Panc1 (cell line): ENCODE measurements at regions not wholly inside any gene's neighbourhood (a gene's known extent, or its start where the extent isn't known, plus 50 kb on each side); places are given as distances from the start of the nearest gene placed in this dataset.

Source experiments
- ATAC-seq: fragments of 200-7000 bp; cut with Tn5 transposase; 2 replicates; pipeline ENCODE4 v1.9.1; 2020; ENCODE audit warnings: mild to moderate bottlenecking, moderate library complexity
- BruUV-seq: library from RNA; stranded (reverse); fragments of 400-500 nt; replicated peaks from 2 replicates; lab custom pipeline; 2021; lab: Mats Ljungman, UMichigan
- CTCF ChIA-PET: fragments of 300-600 bp; sonication (Branson Sonifier 250); formaldehyde crosslinking; loops from one replicate; lab custom pipeline; 2022; ENCODE audit warnings: antibody characterized with exemption; lab: Charles Lee
- POLR2A ChIA-PET: fragments of 300-600 bp; sonication (Branson Sonifier 250); formaldehyde crosslinking; loops from one replicate; lab custom pipeline; 2022; ENCODE audit warnings: antibody characterized with exemption; lab: Charles Lee
- DNase-seq: peaks from one replicate; pipeline ENCODE4 v3.0.0-alpha.2; 2010; ENCODE audit warnings: low read depth, low spot score
- H3K27ac ChIP-seq: 2 replicates; pipeline ENCODE4 v1.5.1; 2011; ENCODE audit warnings: mild to moderate bottlenecking, low read length, inconsistent platforms
- H3K27me3 ChIP-seq: fragments of 200-500 bp; sonication (Bioruptor generic); 2 replicates; pipeline ENCODE4 v1.6.0; 2014; ENCODE audit warnings: low read length, inconsistent platforms; ENCODE audit not compliant: control insufficient read depth, insufficient read depth
- H3K36me3 ChIP-seq: fragments of 200-500 bp; sonication (Bioruptor generic); 2 replicates; pipeline ENCODE4 v1.5.1; 2014; ENCODE audit warnings: inconsistent platforms, mild to moderate bottlenecking, low read length, moderate library complexity; ENCODE audit not compliant: control insufficient read depth, insufficient read depth
- H3K4me1 ChIP-seq: 2 replicates; pipeline ENCODE4 v1.5.1; 2011; ENCODE audit warnings: inconsistent platforms, mild to moderate bottlenecking, low read length, moderate library complexity; ENCODE audit not compliant: control insufficient read depth, insufficient read depth
- H3K4me3 ChIP-seq, 2 experiments: 2 replicates each; pipeline ENCODE4 v1.5.1; 2011 to 2012; ENCODE audit warnings: low read depth in 2 of 2, low read length in 2 of 2, mild to moderate bottlenecking in 2 of 2, inconsistent platforms in 1 of 2, moderate library complexity in 1 of 2
- H3K9me3 ChIP-seq: fragments of 200-500 bp; sonication (Bioruptor generic); 2 replicates; pipeline ENCODE4 v1.5.1; 2014; ENCODE audit warnings: low read depth, mild to moderate bottlenecking, inconsistent platforms, low read length, moderate library complexity; ENCODE audit not compliant: control insufficient read depth, insufficient read depth
- POLR2AphosphoS5 ChIP-seq: IDR thresholded peaks from 2 replicates; pipeline ENCODE4 v1.6.1; 2012; ENCODE audit warnings: mild to moderate bottlenecking, low read depth, low read length, moderate library complexity
- SIN3A ChIP-seq: IDR thresholded peaks from 2 replicates; pipeline ENCODE4 v1.6.1; 2012; ENCODE audit warnings: low read depth, mild to moderate bottlenecking, low read length, moderate library complexity, borderline replicate concordance; ENCODE audit not compliant: insufficient read depth
- TCF7L2 ChIP-seq: IDR thresholded peaks from 2 replicates; pipeline ENCODE4 v1.6.1; 2011; ENCODE audit warnings: mild to moderate bottlenecking, low read depth, low read length, inconsistent platforms
- in situ Hi-C: cut with HindIII; loops from 2 replicates; pipeline ENCODE4 v1.10.0; 2016; ENCODE audit warnings: low sequenced_read_pairs, low pct_unique_long_range_greater_than_20kb
- intact Hi-C: fragments of 100-400 bp; cut with micrococcal nuclease; formaldehyde crosslinking; loops from one replicate; pipeline ENCODE4 v1.10.0; 2022; ENCODE audit not compliant: unreplicated experiment
- TF ChIP-seq, protein P1 (sequence below): fragments of 450-650 bp; IDR thresholded peaks from 2 replicates; pipeline ENCODE4 v1.5.1; 2017; ENCODE audit warnings: mild to moderate bottlenecking
- TF ChIP-seq, protein P2 (sequence below), 2 experiments: IDR thresholded peaks; 2 replicates each; pipeline ENCODE4 v1.6.1; 2011 to 2012; ENCODE audit warnings: low read depth in 2 of 2, control low read depth in 1 of 2, low read length in 1 of 2, mild to moderate bottlenecking in 1 of 2, moderate library complexity in 1 of 2; ENCODE audit not compliant: insufficient read depth in 1 of 2

DNA sequence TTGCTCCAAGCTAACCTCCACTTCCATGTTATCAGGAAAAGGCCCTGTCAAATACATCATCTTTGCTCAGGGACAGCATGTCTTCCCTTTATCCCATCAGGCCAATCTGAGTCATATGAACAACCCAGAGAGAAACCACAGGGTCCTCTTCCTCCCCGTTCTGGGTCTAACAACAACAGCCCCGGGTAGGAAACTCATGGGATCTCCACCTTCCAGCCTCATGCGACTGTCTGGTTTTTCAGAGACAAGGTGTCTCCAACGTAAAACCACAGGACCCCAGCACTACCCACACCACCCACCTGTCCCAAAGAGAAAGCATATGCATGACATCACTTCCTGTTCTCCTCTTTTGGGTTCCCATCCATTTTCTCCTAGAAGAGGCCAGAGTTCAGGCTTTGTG lies 217.9 kb downstream of the ENC1 start:
- TF ChIP-seq TCF7L2 = no peak
- TF ChIP-seq, protein P1, sequence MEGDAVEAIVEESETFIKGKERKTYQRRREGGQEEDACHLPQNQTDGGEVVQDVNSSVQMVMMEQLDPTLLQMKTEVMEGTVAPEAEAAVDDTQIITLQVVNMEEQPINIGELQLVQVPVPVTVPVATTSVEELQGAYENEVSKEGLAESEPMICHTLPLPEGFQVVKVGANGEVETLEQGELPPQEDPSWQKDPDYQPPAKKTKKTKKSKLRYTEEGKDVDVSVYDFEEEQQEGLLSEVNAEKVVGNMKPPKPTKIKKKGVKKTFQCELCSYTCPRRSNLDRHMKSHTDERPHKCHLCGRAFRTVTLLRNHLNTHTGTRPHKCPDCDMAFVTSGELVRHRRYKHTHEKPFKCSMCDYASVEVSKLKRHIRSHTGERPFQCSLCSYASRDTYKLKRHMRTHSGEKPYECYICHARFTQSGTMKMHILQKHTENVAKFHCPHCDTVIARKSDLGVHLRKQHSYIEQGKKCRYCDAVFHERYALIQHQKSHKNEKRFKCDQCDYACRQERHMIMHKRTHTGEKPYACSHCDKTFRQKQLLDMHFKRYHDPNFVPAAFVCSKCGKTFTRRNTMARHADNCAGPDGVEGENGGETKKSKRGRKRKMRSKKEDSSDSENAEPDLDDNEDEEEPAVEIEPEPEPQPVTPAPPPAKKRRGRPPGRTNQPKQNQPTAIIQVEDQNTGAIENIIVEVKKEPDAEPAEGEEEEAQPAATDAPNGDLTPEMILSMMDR = no peak
- ATAC-seq (no peak), DNase-seq (no peak)
- no peaks in the 10 kb centered on the region for H3K36me3 ChIP-seq
- H3K9me3 ChIP-seq = no peaks in the 10 kb centered on the region
- ChIA-PET POLR2A (no interaction called here), CTCF (no interaction called here)
- in situ Hi-C loops = no loop called here
- no peak overlapping the region for H3K4me3 ChIP-seq
- no peak overlapping the region for H3K27ac ChIP-seq
- intact Hi-C loops = no loop called here
- H3K27me3 ChIP-seq = no peaks in the 10 kb centered on the region
- no TSS peak for BruUV-seq
- H3K4me1 ChIP-seq = no peaks in the 10 kb centered on the region

DNA sequence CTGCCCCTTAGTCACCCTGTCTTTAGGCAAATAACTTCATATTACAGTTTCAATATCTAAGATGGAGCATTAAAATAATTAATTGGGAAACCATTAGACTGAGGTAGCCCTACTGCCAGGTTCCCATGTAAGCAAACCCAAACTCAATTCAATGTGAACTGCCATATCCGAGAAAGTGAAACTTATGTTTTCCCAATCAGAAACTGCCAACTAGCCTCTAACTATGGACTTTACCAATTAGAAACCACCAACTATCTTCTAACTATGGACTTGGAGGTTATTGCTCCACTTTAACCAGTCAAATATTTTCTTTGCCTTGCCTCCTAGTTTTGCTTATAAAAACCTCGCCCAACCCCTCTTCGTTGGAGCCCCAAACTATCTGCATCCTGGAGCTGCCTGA lies 218.5 kb downstream of the ENC1 start:
- DNase-seq = no peak
- CTCF ChIA-PET = no interaction called here
- H3K9me3 ChIP-seq = no peaks in the 10 kb centered on the region
- H3K27ac ChIP-seq = no peak overlapping the region
- no peak for TF ChIP-seq SIN3A
- TF ChIP-seq, protein P2, sequence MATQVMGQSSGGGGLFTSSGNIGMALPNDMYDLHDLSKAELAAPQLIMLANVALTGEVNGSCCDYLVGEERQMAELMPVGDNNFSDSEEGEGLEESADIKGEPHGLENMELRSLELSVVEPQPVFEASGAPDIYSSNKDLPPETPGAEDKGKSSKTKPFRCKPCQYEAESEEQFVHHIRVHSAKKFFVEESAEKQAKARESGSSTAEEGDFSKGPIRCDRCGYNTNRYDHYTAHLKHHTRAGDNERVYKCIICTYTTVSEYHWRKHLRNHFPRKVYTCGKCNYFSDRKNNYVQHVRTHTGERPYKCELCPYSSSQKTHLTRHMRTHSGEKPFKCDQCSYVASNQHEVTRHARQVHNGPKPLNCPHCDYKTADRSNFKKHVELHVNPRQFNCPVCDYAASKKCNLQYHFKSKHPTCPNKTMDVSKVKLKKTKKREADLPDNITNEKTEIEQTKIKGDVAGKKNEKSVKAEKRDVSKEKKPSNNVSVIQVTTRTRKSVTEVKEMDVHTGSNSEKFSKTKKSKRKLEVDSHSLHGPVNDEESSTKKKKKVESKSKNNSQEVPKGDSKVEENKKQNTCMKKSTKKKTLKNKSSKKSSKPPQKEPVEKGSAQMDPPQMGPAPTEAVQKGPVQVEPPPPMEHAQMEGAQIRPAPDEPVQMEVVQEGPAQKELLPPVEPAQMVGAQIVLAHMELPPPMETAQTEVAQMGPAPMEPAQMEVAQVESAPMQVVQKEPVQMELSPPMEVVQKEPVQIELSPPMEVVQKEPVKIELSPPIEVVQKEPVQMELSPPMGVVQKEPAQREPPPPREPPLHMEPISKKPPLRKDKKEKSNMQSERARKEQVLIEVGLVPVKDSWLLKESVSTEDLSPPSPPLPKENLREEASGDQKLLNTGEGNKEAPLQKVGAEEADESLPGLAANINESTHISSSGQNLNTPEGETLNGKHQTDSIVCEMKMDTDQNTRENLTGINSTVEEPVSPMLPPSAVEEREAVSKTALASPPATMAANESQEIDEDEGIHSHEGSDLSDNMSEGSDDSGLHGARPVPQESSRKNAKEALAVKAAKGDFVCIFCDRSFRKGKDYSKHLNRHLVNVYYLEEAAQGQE (IDR thresholded peaks at IDR 0.05; ENCODE audit: insufficient read depth in 1 of 2, low read depth in 2 of 2, low read length in 1 of 2) = no peak
- TF ChIP-seq, protein P1 = no peak
- no peak for TF ChIP-seq POLR2AphosphoS5
- TF ChIP-seq TCF7L2 = no peak
- H3K36me3 ChIP-seq = no peaks in the 10 kb centered on the region
- ATAC-seq = no peak
- POLR2A ChIA-PET = no interaction called here
- in situ Hi-C loops (no loop called here), intact Hi-C loops (no loop called here)
- BruUV-seq = no TSS peak
- H3K27me3 ChIP-seq = no peaks in the 10 kb centered on the region
- H3K4me3 ChIP-seq = no peak overlapping the region
- no peaks in the 10 kb centered on the region for H3K4me1 ChIP-seq

DNA sequence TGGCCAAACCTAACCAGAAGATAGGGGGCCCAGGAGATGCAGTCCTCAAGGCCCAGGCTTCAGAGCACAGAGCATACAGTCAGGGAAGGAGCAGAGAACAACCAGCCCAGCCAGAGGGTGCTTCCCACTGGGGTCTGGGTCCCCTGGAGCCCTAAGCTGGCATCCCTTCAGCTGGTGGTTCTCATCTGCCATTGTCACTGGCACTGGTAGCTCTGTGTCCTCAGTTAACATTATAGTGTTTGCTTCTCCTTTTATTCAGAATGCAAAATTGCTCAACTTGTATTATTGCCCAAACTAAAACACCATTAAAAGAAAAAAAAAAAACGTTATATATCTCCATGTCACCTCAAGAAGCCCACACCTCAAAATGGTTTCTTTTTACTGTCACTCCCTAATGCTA lies 219.2 kb downstream of the ENC1 start:
- BruUV-seq = no TSS peak
- in situ Hi-C loops (no loop called here), intact Hi-C loops (no loop called here)
- TF ChIP-seq, protein P2 (IDR thresholded peaks at IDR 0.05; ENCODE audit: insufficient read depth in 1 of 2, low read depth in 2 of 2, low read length in 1 of 2) = no peak
- TF ChIP-seq TCF7L2 (no peak), POLR2AphosphoS5 (no peak), SIN3A (no peak)
- TF ChIP-seq, protein P1 = no peak
- ATAC-seq (no peak), DNase-seq (no peak)
- Histone ChIP-seq H3K27me3 (no peaks in the 10 kb centered on the region), H3K36me3 (no peaks in the 10 kb centered on the region), H3K4me3 (no peak overlapping the region), H3K4me1 (no peaks in the 10 kb centered on the region), H3K9me3 (no peaks in the 10 kb centered on the region), H3K27ac (no peak overlapping the region)
- CTCF ChIA-PET = interaction anchor here (0.6 kb wide), 1 partner anchor 43 kb away, joined by 4 read pairs; no protein-coding TSS in a partner anchor
- POLR2A ChIA-PET = no interaction called here
